ENCODE measurements at regions not wholly inside any gene's neighbourhood (a gene's known extent, or its start where the extent isn't known, plus 50 kb on each side); places are given as distances from the start of the nearest gene placed in this dataset.

DNA sequence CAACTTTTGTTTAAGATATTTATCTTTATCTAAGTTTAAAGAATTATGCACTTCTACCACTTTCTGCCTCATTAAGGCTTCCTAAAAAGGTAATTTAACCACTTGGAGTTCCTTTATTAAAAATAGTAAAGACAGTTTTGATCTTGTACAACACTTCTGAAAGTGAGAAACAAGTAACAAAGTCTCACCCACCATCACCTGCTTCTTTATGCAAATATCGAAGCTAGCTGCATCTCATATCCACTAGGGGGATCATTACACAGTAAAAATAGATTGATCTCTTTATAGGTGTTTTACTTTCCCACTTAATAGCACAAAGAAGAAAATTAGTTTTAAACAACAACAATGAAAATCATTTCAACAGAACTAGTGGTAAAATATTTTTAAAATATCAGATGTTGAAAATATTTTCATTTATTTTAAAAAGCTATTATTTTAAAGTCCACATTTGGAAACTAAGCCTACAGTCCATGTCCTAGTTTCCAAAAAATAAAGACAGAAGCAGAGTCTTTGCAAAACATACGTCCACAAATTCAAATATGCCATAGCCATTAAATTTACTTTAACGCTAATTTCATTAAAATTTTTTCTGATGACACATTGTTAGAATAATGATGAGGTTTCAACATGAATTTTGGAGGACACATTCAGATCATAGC lies 160.0 kb upstream of the SOX5 start:
- TF ChIP-seq NFIC (IDR thresholded peaks at IDR 0.05), result no peak
- TF ChIP-seq YY1 (IDR thresholded peaks at IDR 0.05; ENCODE audit: low read depth), result no peak
- TF ChIP-seq RAD21 (IDR thresholded peaks at IDR 0.05; ENCODE audit: low read depth), result peak; percentile 67

DNA sequence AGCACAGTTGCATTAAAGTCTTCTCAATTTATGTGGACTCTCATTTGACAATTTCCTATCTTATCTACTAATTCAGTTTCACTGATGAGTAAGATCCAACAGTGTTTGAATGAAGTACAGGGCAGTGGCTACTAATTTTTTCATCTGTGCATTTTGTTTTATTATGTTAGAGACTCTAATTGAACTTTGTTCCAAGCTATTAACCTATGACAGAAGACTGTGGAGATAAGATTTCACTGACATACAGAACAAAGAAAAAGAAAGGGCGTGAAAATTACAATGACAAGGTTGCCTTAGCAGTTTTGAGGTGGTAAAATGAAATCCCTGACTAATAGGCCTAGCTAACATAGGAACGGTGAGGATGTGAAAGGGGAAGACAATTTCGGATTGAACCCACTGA lies 153.2 kb upstream of the SOX5 start:
- TF ChIP-seq EGR1 (IDR thresholded peaks at IDR 0.05) (no peak), EP300 (IDR thresholded peaks at IDR 0.05; ENCODE audit: borderline replicate concordance) (no peak), CREB1 (IDR thresholded peaks at IDR 0.05; ENCODE audit: low read depth) (no peak), TEAD4 (IDR thresholded peaks at IDR 0.05) (no peak), RAD21 (IDR thresholded peaks at IDR 0.05; ENCODE audit: low read depth) (no peak)
- TF ChIP-seq, protein P1, sequence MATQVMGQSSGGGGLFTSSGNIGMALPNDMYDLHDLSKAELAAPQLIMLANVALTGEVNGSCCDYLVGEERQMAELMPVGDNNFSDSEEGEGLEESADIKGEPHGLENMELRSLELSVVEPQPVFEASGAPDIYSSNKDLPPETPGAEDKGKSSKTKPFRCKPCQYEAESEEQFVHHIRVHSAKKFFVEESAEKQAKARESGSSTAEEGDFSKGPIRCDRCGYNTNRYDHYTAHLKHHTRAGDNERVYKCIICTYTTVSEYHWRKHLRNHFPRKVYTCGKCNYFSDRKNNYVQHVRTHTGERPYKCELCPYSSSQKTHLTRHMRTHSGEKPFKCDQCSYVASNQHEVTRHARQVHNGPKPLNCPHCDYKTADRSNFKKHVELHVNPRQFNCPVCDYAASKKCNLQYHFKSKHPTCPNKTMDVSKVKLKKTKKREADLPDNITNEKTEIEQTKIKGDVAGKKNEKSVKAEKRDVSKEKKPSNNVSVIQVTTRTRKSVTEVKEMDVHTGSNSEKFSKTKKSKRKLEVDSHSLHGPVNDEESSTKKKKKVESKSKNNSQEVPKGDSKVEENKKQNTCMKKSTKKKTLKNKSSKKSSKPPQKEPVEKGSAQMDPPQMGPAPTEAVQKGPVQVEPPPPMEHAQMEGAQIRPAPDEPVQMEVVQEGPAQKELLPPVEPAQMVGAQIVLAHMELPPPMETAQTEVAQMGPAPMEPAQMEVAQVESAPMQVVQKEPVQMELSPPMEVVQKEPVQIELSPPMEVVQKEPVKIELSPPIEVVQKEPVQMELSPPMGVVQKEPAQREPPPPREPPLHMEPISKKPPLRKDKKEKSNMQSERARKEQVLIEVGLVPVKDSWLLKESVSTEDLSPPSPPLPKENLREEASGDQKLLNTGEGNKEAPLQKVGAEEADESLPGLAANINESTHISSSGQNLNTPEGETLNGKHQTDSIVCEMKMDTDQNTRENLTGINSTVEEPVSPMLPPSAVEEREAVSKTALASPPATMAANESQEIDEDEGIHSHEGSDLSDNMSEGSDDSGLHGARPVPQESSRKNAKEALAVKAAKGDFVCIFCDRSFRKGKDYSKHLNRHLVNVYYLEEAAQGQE (IDR thresholded peaks at IDR 0.05; ENCODE audit: low read depth), result no peak
- TF ChIP-seq, protein P2, sequence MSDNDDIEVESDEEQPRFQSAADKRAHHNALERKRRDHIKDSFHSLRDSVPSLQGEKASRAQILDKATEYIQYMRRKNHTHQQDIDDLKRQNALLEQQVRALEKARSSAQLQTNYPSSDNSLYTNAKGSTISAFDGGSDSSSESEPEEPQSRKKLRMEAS (IDR thresholded peaks at IDR 0.05), result no peak

DNA sequence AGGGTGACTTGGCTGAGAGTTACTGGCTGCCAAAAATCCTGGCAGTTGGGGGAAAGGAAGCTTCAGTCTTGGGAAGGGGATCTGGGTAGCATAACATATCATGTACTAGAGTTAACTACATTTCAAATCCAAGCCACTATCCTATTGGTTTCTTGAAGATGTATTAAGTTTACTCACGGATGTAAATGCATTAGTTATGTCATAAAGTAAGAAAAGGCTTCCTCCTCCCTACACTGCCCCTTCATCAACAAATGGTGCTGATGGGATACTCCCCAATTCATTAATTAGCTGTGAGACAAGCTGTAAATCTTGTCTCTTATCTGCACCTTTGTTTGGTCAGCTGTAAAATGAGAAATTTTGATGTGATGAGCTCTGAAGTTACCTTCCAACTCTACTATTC lies 150.1 kb upstream of the SOX5 start:
- TF ChIP-seq EGR1 (IDR thresholded peaks at IDR 0.05), result no peak
- no peak for TF ChIP-seq YY1 (IDR thresholded peaks at IDR 0.05; ENCODE audit: low read depth)
- no peak for TF ChIP-seq NFIC (IDR thresholded peaks at IDR 0.05)
- TF ChIP-seq FOXM1 (IDR thresholded peaks at IDR 0.05; ENCODE audit: borderline replicate concordance, low read depth), result no peak
- TF ChIP-seq RAD21 (IDR thresholded peaks at IDR 0.05; ENCODE audit: low read depth), result no peak
- TF ChIP-seq CEBPB (IDR thresholded peaks at IDR 0.05), result no peak
- no peak for TF ChIP-seq TEAD4 (IDR thresholded peaks at IDR 0.05)
- TF ChIP-seq, protein P1 (IDR thresholded peaks at IDR 0.05; ENCODE audit: low read depth), result no peak
- TF ChIP-seq, protein P3, sequence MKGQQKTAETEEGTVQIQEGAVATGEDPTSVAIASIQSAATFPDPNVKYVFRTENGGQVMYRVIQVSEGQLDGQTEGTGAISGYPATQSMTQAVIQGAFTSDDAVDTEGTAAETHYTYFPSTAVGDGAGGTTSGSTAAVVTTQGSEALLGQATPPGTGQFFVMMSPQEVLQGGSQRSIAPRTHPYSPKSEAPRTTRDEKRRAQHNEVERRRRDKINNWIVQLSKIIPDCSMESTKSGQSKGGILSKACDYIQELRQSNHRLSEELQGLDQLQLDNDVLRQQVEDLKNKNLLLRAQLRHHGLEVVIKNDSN (IDR thresholded peaks at IDR 0.05), result no peak
- TF ChIP-seq TAF1 (IDR thresholded peaks at IDR 0.05; ENCODE audit: low read depth), result no peak
- no peak for TF ChIP-seq EP300 (IDR thresholded peaks at IDR 0.05; ENCODE audit: borderline replicate concordance)
- TF ChIP-seq, protein P2 (IDR thresholded peaks at IDR 0.05), result no peak
- TF ChIP-seq ZBTB7A (IDR thresholded peaks at IDR 0.05; ENCODE audit: low read depth), result no peak
- TF ChIP-seq TCF12 (IDR thresholded peaks at IDR 0.05; ENCODE audit: low read depth), result no peak
- TF ChIP-seq CREB1 (IDR thresholded peaks at IDR 0.05; ENCODE audit: low read depth), result no peak

DNA sequence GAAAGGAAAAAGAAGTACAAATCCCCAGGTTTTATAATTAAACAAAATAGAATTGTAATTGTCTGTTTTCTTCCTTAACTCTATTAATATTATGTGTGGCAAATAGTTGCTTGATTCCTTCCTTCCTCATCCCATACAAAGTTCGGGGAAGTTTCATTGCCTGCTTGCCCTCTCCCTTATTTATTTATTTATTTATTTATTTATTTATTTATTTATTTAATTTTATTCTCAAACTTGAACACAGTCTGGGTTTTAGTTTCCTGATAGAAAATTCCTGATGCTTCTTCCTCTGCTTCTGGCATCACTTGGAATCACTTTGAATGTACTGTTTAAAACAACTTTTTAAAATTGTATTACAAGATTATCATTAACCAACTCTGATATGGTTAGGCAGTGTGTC lies 145.8 kb upstream of the SOX5 start:
- no peak for TF ChIP-seq TEAD4 (IDR thresholded peaks at IDR 0.05)
- no peak for TF ChIP-seq FOXM1 (IDR thresholded peaks at IDR 0.05; ENCODE audit: borderline replicate concordance, low read depth)
- TF ChIP-seq TAF1 (IDR thresholded peaks at IDR 0.05; ENCODE audit: low read depth), result no peak
- TF ChIP-seq, protein P3 (IDR thresholded peaks at IDR 0.05), result no peak
- no peak for TF ChIP-seq EP300 (IDR thresholded peaks at IDR 0.05; ENCODE audit: borderline replicate concordance)
- no peak for TF ChIP-seq YY1 (IDR thresholded peaks at IDR 0.05; ENCODE audit: low read depth)
- no peak for TF ChIP-seq EGR1 (IDR thresholded peaks at IDR 0.05)
- no peak for TF ChIP-seq RAD21 (IDR thresholded peaks at IDR 0.05; ENCODE audit: low read depth)
- TF ChIP-seq, protein P2 (IDR thresholded peaks at IDR 0.05), result no peak
- no peak for TF ChIP-seq CREB1 (IDR thresholded peaks at IDR 0.05; ENCODE audit: low read depth)
- TF ChIP-seq ZBTB7A (IDR thresholded peaks at IDR 0.05; ENCODE audit: low read depth), result no peak
- no peak for TF ChIP-seq TCF12 (IDR thresholded peaks at IDR 0.05; ENCODE audit: low read depth)
- TF ChIP-seq NFIC (IDR thresholded peaks at IDR 0.05), result no peak
- TF ChIP-seq, protein P1 (IDR thresholded peaks at IDR 0.05; ENCODE audit: low read depth), result no peak
- TF ChIP-seq CEBPB (IDR thresholded peaks at IDR 0.05), result no peak

All from Ishikawa (cell line).